AG20443 (cell line): ENCODE measurements at regions not wholly inside any gene's neighbourhood (a gene's known extent, or its start where the extent isn't known, plus 50 kb on each side); places are given as distances from the start of the nearest gene placed in this dataset.

Experiments used
- DNase-seq: peaks from one replicate; pipeline ENCODE4 v3.0.0; 2012; ENCODE audit warnings: low spot score, mixed read lengths

- no peak for DNase-seq
Measured at GRCh38 chr1:220982686-220983085, 103.4 kb downstream of the HLX start.

GRCh38 chr1:220983877-220984635 is 104.8 kb downstream of the HLX start:
- no peak for DNase-seq

- peak; percentile 35 for DNase-seq
Measured at GRCh38 chr1:220990427-220991339, 111.4 kb downstream of the HLX start.

DNA sequence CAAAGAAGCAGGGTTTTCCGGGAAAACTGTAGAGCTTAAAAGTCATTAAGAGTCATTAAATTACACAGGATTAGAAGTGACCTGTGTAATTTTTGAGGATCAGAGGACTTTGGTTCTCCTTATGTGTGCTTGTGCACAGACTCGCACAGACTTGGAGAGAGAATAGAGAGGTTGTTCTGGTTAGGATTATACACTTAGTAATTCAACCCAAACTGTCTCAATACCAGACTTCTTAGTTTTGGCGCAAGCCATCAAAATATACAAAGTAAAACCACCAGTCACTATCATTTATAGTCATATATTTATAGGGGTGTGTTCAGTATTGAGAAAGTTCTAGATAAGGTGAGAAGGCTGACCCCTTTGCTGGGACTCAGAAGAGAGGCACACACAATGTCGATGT is 112.3 kb downstream of the HLX start:
- no peak for DNase-seq

DNA sequence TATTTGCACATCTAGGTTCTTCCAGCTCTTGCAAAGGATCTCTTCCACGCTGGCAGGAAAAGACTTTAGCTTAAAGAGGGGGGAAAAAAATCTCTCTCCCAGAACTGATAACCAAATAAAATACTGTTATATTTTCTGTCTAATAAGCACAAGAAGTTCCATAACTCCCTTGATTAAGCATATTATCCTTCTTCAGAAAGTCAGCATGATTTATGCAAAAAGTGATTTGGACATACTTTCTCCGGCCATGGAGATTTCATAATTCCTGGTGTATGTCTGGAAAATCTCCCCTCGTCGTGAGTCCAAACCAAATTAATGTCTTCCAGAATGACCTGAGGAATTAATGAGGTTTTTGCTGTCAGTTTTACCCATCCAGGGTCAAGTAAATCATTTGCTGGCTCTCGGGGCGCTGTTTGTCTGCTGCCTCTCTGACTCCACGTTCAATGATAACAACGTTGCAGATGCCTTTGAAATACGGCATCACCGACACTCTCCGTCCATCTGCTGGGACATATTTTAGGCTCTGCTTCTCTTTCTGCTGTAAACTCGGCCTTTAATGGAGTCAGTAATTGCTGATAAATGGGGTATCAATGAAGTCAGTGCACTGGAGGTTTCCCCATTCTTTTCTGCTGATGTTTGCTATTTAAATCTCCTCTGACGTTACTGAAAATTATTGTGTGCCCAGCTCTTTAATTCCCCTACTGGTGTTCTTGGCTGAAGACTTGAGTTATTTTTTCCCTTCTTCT is 112.9 kb downstream of the HLX start:
- DNase-seq: peak; percentile 24

DNA sequence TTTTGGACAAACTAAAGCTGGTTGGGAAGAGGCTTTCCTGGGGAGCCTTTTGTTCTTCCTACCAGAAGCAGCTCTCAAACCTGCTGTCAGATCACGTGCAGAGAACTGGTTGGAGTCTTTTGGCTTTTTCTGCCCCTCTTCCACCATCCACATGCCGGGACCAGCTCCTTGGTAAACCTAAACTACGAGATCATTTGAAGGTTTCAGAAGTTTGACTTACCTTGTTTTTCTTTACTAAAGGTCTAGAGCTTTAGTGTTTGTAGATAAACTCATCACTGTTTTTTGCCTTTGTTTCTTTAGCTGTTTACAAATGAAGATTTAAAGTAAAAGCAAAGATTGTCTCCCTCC is 113.4 kb downstream of the HLX start:
- DNase-seq: no peak

DNA sequence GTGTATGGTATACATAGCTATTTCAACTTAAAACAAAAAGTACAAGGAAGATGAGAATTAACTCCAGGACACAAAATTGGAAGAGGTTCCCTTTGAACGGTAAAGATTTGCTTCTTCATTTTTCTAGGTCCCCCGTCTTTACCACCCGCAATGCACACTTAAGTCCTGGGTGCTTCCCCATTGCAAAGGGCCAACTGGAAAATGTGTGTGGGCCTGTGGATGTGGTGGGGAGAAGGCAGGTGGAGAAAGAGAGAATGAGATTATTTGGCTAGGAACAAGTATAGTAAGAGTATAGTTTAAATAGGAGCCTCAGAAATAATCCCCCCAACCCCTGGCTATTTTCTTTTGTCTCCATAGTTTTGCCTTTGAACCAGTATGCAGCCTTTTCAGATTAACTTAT is 115.4 kb downstream of the HLX start:
- no peak for DNase-seq

DNA sequence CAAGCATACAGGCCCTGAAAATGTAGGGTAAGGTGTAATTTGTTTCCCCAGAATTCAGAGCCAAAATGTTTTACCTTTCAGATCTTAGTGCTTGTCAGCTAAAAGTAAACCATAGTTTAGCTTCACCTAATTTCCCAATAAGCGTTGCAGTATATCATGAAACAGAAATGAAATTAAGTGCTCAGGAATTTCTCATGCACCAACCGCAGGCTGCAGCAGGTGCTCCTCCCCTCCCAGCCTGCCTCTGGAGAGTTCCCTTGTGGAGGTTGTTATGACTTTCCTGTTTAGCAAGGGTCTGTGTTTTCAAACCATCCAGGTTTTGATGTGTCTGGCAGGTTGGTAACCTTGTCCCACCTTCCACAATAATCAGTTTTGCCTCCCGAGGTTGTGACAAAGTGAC is 118.5 kb downstream of the HLX start:
- DNase-seq: no peak

DNA sequence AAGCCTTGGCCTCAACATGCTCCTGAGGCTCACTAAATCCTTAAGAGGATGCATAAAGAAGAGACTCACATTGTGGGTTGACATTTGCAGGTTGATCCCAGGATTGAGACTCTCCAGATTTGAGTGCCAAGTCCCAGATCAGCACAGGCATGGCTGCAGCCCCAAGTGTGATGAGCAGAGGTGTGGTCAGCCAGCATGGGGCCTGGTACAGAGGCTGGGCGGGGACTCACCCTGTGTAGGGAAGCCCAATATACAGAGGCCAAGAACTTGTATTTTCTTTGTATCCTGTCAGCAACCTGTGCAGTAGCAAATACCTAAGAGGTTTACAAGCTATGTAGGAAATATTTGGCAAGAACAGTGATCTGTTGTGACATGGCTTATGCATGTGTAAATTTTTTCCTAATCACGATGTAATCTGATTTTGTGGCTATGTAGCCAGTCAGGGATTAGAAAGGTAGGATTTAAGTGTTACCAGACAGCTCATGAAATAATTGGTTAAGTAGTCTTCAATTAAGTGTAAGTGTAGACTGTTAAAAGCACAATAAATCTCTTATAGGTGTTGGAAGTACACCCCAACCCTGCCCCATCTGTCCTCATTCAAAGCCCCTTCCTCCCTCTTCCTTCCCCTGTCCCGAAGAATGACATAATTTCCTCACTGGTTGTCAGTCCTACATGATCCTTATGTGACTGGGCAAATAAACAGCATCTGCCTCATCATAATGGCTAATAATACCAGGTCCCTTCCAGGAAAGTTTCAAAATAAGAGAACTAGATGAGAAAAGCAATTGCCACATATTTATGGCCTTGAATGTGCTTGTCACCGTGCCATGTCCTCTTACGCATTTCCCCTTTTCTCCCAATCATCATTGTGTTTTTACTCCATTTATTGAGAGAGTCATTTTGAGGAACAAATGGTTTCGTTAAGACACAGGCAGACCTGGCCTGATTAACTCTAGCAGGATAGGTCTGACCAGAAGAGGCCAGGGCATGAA is 120.9 kb downstream of the HLX start:
- no peak for DNase-seq

- no peak for DNase-seq
Measured at GRCh38 chr1:221001167-221001566, 121.9 kb downstream of the HLX start.

DNA sequence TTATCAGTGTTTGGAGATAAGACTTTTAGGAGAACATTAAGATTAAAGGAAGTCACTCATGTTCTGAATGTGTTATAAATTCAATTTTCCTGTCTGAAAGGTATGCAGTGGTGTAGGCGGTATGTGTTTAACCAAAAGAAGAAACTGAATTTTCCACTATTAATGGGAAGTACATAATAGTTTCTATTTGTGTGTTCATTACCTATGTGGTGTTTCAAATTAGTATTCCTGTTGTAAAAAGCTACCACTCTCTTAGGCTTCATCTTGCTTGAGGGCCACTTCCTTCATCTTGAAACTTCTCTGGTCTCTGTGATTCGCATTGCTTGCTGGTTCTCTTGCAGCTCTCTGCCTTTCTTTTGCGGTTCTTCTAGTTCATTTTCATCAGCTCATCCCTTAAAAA is 123.4 kb downstream of the HLX start:
- DNase-seq: no peak

GRCh38 chr1:221011145-221011544 is 131.9 kb downstream of the HLX start:
- DNase-seq: no peak

GRCh38 chr1:221012120-221012519 is 132.9 kb downstream of the HLX start:
- DNase-seq: no peak

DNA sequence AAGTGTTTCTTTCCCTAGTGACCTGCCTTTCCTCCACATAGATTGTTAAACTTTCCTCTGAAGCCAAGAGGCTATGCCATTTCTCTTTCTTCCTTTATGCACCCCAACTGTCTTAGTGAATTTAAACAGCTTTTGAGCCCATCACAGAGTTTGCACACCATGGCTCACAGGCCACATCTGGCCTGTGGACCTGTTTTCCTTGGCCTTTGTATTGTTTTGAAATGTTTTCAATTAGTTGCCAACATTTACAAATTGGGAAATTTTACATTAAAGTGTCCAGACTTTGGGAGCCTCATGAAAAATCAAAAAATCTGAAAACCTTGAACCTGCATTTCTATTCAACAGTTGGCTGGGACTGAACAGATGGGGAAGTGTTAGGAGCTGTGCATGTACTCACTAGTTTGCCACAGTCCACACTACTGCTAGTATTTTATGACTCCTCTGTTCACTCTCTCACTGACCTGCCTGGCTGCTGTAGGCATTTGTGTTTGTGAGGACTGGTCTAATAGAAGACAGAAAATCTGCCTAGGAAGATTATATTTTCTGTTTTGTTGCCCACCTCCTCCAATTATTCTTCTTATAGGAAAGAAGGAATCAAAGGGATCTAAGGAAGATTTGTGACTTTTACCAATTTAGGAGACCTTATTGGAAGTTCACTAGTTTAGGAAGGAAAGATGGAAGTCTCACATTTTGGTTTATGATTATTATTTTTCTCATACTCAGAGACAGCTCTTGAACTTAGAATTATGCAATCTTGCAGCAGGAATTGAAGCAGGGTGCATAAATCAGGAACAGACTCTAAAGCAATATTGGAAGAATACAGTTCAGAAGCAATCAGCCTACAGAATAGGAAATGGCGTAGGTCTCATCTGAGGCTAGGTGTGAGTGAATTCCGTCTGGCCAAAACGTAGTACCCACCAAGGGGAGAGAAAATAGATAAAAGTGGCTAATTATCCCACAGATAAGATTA is 134.7 kb downstream of the HLX start:
- no peak for DNase-seq

DNA sequence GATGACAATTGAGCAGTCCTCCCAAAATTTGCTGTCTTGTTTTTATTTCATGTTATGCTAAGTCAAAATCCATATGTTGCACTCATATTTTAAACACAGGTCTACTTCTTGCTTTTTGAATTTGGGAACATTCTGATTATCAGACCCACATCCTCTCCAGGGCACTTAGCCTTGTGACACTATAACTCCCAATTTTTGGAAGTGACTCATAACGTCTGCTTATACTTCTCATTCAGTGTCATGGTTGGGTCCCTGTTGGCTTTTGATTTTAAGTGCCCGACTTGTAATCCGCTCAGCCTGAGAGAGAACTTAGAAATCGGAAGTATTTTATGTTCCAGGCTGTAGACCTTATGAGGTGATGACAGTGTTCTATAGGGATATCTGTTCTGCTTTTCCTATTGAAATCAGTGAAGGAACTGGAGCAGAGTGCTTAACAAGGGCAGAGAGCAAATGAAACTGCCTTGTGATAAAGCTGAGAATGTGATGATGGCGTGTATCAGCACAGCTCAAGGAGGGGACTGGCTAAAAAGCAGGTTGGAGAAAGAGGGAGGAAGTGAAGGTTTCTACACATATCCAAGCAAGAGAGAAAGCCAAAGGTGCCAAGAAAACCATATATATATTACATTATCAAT is 136.0 kb downstream of the HLX start:
- no peak for DNase-seq

- no peak for DNase-seq
Measured at GRCh38 chr1:221016751-221017150, 137.5 kb downstream of the HLX start.

DNA sequence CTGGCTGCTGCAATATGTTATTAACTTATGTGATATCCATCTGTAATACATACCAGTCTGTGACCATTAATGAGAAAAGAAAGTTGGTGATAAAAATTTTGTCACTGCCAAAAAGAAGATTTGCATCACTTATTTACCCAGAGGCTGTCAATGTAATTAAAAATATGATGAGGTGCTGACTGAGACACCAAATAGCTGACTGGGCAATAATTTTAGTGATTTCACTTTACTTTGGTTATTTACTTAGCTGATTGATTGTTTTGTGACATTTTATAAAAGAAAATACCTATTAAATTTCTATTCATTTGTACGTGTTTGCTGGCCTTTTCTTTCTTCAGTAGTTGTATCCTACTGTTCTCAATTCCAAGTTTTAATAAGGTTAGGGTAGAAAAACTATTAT is 139.2 kb downstream of the HLX start:
- no peak for DNase-seq

DNA sequence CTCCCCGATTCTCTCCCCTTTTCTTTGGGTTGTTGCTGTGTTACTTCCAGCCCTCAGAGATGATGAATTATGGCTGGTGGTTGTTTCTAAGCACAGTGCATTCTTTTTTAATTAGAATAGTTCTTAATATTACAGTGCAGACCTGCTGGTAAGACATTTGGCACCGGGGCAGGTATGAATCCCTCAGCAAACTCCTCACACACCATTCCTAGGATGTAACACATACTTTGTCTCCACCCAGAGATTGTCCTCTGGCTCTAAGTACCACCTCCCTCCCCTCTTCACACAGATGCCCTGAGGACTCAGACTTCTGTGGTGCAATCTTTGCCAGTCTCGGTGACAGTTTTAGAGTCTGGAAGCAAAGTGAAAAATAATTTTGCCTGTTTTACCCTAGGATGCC is 143.1 kb downstream of the HLX start:
- peak; percentile 73 for DNase-seq

DNA sequence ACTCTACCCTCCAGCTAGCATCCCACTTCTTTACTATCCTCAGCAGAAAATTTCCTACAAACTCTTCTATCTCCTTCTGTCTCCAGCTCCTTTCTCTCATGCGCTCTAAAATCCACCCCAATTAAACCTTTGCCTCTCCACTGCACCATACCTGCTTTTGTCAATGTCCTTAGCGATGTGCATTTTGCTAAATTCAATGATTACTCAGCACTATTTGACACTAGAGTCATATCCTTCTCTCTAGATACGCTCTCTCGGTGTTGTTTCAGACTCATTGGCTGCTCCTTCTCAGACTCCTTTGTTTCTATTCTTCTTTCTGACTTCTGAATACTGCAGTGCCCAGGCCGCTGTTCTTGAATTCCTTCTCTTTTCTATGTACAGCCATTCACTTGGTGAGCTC is 144.2 kb downstream of the HLX start:
- no peak for DNase-seq

DNA sequence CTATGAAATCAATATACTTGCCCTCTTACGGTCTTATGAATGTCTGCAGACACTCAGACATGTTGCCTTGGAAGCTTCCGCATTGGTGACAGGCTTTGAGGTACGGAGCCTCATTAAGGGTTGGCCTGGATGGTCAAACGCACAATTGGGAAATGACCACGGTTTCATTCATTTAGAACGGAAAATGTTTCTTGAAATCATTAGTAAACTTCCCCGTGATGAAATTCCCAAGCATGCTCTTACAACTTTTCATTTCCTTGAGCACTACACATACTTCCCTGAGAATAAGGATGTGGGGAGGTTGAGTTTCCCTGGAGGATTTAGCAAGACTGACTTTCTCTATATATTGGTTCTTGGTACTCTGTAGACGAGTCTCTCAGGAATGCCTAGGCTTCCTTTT is 146.3 kb downstream of the HLX start:
- no peak for DNase-seq
